ENCODE measurements at regions not wholly inside any gene's neighbourhood (a gene's known extent, or its start where the extent isn't known, plus 50 kb on each side); places are given as distances from the start of the nearest gene placed in this dataset.

- no peak overlapping the region for H3T11ph ChIP-seq (ENCODE audit: low read length)
- no peaks in the 10 kb centered on the region for H3K79me1 ChIP-seq (ENCODE audit: insufficient read depth, low read depth, low read length, poor library complexity, severe bottlenecking)
- no peak overlapping the region for H3K23ac ChIP-seq (ENCODE audit: insufficient read length, low read depth, low read length)
- Mint-ChIP-seq H3K4me1 (peaks cover 0 to 6% of the 10 kb centered on the region in 2 experiments; a peak in 1 of 4 replicates), H3K27me3 (ENCODE audit: low read depth) (no peaks in the 10 kb centered on the region), H3K36me3 (ENCODE audit: insufficient read depth in 1 of 3, low read depth in 3 of 3) (peaks cover 0 to 4% (median 3%) of the 10 kb centered on the region in 3 experiments; a peak in 1 of 7 replicates), H3K27ac (no peak overlapping the region), H3K9me3 (peaks cover 0 to 4% of the 10 kb centered on the region in 2 experiments; a peak in 1 of 5 replicates), H3K4me3 (no peak overlapping the region)
- H3K27me3 ChIP-seq (ENCODE audit: insufficient read depth, low read length): no peaks in the 10 kb centered on the region
- 100% methylated on average over 1 of the region's 4 CpGs for WGBS (ENCODE audit: extremely low coverage, insufficient read length, low lambda C conversion rate)
- no peaks in the 10 kb centered on the region for H3K79me2 ChIP-seq (ENCODE audit: insufficient read depth, low read length)
- H3K14ac ChIP-seq (ENCODE audit: insufficient read depth, low read length): no peak overlapping the region
- no peak overlapping the region for H4K8ac ChIP-seq (replicated peaks; ENCODE audit: insufficient read length, low read depth, low read length)
- no peaks in the 10 kb centered on the region for H4K20me1 ChIP-seq (ENCODE audit: control insufficient read depth, insufficient read depth, insufficient read length)
- H3K4me1 ChIP-seq (ENCODE audit: insufficient read depth, low read length): no peaks in the 10 kb centered on the region
- TF ChIP-seq CTCF (conservative IDR thresholded peaks at IDR 0.05): no peak
- no peak overlapping the region for H2BK15ac ChIP-seq (ENCODE audit: low read depth, low read length)
- H3K23me2 ChIP-seq (ENCODE audit: insufficient read length, low read depth, low read length, poor library complexity, severe bottlenecking): no peaks in the 10 kb centered on the region
- no peak for DNase-seq
- no peak overlapping the region for H2BK12ac ChIP-seq (ENCODE audit: insufficient read length, low read depth, low read length)
- H3K9me3 ChIP-seq (ENCODE audit: control insufficient read depth, low read depth, low read length): no peaks in the 10 kb centered on the region
- no peak overlapping the region for H2BK120ac ChIP-seq (ENCODE audit: low read depth, low read length, poor library complexity, severe bottlenecking)
- H3K4me2 ChIP-seq (ENCODE audit: insufficient read depth, insufficient read length, low read length): no peak overlapping the region
- H3K4ac ChIP-seq (ENCODE audit: low read depth, low read length): no peak overlapping the region
- no peak overlapping the region for H3K56ac ChIP-seq (ENCODE audit: insufficient read length, low read depth, low read length)
- H2BK5ac ChIP-seq (ENCODE audit: insufficient read length, low read length): no peak overlapping the region
- H3K27ac ChIP-seq (ENCODE audit: insufficient read length, low read depth, low read length): no peak overlapping the region
- H3K9ac ChIP-seq (ENCODE audit: extremely low read depth, insufficient read length, low read length): no peak overlapping the region
- no peak overlapping the region for H2BK20ac ChIP-seq (ENCODE audit: low read depth, low read length, poor library complexity, severe bottlenecking)
- no peak overlapping the region for H4K91ac ChIP-seq (ENCODE audit: insufficient read length, low read depth, low read length)
- no peak overlapping the region for H2AK5ac ChIP-seq (ENCODE audit: insufficient read length, low read length)
- H2AFZ ChIP-seq (ENCODE audit: low read length): no peak overlapping the region
- H4K5ac ChIP-seq (ENCODE audit: insufficient read length, low read depth, low read length): no peak overlapping the region
- H3K18ac ChIP-seq (ENCODE audit: insufficient read length, low read depth, low read length): no peak overlapping the region
Observed at GRCh38 chr4:163618845-163619244, 124.4 kb downstream of the TMA16 start.
